Mesodermal cell (in vitro differentiated cells): ENCODE measurements at regions not wholly inside any gene's neighbourhood (a gene's known extent, or its start where the extent isn't known, plus 50 kb on each side); places are given as distances from the start of the nearest gene placed in this dataset.

ENCODE experiments used
- H3K27ac ChIP-seq: 2 replicates; pipeline ENCODE4 v1.7.0; 2013; ENCODE audit warnings: mild to moderate bottlenecking, low read depth, low read length, moderate library complexity; ENCODE audit not compliant: severe bottlenecking
- H3K36me3 ChIP-seq: 2 replicates; pipeline ENCODE4 v1.7.1; 2013; ENCODE audit warnings: mild to moderate bottlenecking, low read length, moderate library complexity; ENCODE audit not compliant: control insufficient read depth, insufficient read depth
- H3K4me1 ChIP-seq: one replicate; pipeline ENCODE4 v1.7.1; 2013; ENCODE audit warnings: mild to moderate bottlenecking, low read length; ENCODE audit not compliant: insufficient read depth, control insufficient read depth, poor library complexity, severe bottlenecking
- H3K4me3 ChIP-seq: 2 replicates; pipeline ENCODE4 v1.7.0; 2013; ENCODE audit warnings: low read length, control low read depth, mild to moderate bottlenecking; ENCODE audit not compliant: insufficient read depth, poor library complexity, severe bottlenecking; ENCODE audit errors: extremely low read depth
- H3K9me3 ChIP-seq: 2 replicates; pipeline ENCODE4 v1.7.1; 2013; ENCODE audit warnings: mild to moderate bottlenecking, low read length, moderate library complexity; ENCODE audit not compliant: control insufficient read depth
- WGBS, 2 experiments: methylation state at CpG; one replicate each; pipeline ENCODE4 v1.1.5; 2013; ENCODE audit warnings: missing lambda C conversion rate in 2 of 2; ENCODE audit not compliant: insufficient coverage in 2 of 2; 5-methylcytosine and 5-hydroxymethylcytosine counted together

DNA sequence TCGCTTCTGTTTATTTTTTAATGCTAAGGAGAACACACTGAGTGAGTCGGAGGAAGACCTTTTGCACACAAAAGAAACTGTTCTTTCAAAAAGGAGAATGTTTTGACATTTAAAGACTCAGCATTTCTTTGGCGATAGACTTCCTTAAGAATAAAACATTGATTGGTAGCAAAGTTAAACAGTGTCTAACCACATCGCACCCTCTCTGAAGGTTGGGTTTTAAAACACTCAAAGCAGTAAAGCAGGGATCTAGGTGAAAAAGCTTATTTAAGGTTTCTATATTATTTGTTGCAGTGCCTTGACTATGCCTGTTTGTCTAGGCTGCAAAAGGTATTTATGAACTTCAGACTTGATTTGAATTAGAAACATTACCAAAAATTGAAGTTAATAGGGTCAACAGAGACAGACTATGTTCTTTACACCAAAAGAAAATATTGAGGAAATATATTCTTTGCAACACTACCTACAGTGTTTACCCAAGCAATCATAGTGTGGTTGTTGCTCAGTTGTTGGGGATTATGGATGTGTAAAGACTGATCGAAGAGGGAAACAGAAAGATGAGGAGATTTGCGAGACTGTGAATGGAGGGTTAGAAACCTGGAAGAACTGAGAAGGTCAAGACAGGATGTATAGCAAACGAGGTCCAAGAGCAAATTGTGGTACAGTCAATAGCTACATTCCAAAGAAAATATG lies 297.8 kb upstream of the SLC39A10 start:
- whole genome bisulfite sequencing, 2 experiments = 92 to 100% methylated on average over 2 of the region's 7 CpGs

GRCh38 chr2:195356920-195357440 lies 300.0 kb upstream of the SLC39A10 start:
- H3K36me3 ChIP-seq = no peaks in the 10 kb centered on the region
- H3K4me1 ChIP-seq = no peaks in the 10 kb centered on the region
- WGBS, 2 experiments = 87 to 94% methylated on average over 3 of the region's 4 CpGs
- no peaks in the 10 kb centered on the region for H3K9me3 ChIP-seq
- H3K4me3 ChIP-seq = no peak overlapping the region
- no peak overlapping the region for H3K27ac ChIP-seq

More for the DNA sequence above, 297.8 kb upstream of the SLC39A10 start:
- no peaks in the 10 kb centered on the region for H3K36me3 ChIP-seq
- no peaks in the 10 kb centered on the region for H3K4me1 ChIP-seq
- no peaks in the 10 kb centered on the region for H3K9me3 ChIP-seq
- H3K27ac ChIP-seq = no peak overlapping the region
- no peak overlapping the region for H3K4me3 ChIP-seq

DNA sequence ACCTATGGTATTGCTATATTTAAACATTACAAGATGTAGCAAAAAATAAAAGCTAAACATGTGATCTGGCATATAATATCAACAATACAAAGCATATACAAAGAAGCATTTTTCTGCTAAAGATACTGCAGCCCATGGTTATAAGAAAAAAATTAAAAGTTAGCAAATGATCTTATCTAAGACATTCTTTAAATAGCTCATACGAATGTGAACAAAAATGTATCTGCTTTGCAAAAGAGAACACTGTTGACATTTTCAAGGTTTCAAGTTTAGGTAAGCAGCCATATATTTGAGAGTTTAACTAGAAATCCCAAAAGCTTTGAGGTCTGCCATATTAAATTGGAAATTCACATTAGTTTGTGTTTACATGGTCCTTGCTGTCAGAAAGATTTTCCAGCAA lies 301.0 kb upstream of the SLC39A10 start:
- 92% methylated on average over 1 of the region's 1 CpG; no CpG with 5 or more reads in 1 of the 2 experiments for WGBS, 2 experiments
- no peaks in the 10 kb centered on the region for H3K36me3 ChIP-seq
- H3K9me3 ChIP-seq = no peaks in the 10 kb centered on the region
- no peaks in the 10 kb centered on the region for H3K4me1 ChIP-seq
- no peak overlapping the region for H3K4me3 ChIP-seq
- H3K27ac ChIP-seq = no peak overlapping the region

- 57 to 71% methylated on average over 2 to 3 of the region's 5 CpGs for WGBS, 2 experiments
- no peaks in the 10 kb centered on the region for H3K9me3 ChIP-seq
These were observed 304.4 kb upstream of the SLC39A10 start for GRCh38 chr2:195352581-195352980.

DNA sequence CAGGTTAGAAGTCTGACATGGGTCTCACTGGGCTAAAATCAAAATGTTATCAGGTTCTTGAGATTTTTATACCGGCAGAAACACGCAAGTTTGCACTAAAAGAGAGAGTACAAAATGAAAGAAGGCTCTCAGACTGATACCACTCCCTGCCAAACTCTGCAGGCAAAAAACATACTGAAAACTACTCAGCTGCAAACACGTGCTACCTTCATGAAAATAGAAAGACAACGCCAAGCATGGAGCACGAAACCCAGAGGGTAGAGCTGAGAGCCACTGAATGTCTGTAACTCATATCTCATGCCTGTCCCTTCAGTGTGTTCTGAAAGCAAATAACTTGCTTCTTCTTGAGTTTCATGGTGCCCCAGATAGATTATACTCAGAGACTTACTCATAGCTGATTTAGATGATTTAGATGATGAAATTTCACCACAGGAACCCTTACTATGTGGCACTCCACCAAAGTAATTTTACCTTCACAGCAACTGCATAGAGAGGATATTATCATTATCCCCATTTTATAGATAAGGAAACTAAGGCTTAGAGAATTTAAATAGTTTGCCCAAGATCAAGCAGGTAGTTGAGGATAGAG lies 313.0 kb upstream of the SLC39A10 start:
- WGBS, 2 experiments = 50 to 76% methylated on average over 2 to 5 of the region's 5 CpGs
- Histone ChIP-seq H3K9me3 (no peaks in the 10 kb centered on the region), H3K4me3 (no peak overlapping the region), H3K27ac (no peak overlapping the region), H3K4me1 (no peaks in the 10 kb centered on the region), H3K36me3 (no peaks in the 10 kb centered on the region)

More at GRCh38 chr2:195352581-195352980, 304.4 kb upstream of the SLC39A10 start:
- Histone ChIP-seq H3K36me3 (no peaks in the 10 kb centered on the region), H3K27ac (no peak overlapping the region), H3K4me3 (no peak overlapping the region), H3K4me1 (no peaks in the 10 kb centered on the region)

GRCh38 chr2:195343540-195343939 lies 313.5 kb upstream of the SLC39A10 start:
- H3K9me3 ChIP-seq = no peaks in the 10 kb centered on the region
- WGBS, 2 experiments = 70 to 93% methylated on average over 2 of the region's 2 CpGs
- H3K4me1 ChIP-seq = no peaks in the 10 kb centered on the region

DNA sequence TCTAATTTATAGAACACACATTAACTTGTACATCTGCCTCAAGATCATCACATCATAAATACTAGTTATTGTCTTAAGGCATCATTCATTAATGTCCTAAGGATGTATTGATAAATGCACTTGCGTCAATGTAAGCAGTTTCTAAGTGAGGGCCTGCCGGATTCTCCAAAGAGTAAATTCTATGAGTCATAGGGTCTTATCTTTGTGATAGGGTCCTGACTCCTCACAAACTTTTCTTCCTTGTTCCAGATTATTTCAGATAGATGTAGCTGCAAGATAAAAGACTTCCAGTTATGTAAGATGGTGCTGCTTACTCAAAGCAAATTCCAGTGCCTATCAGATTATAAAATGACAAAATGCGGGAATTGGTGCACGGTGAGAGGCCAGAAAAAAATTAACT lies 315.0 kb upstream of the SLC39A10 start:
- Histone ChIP-seq H3K27ac (no peak overlapping the region), H3K4me1 (no peaks in the 10 kb centered on the region), H3K9me3 (no peaks in the 10 kb centered on the region), H3K36me3 (no peaks in the 10 kb centered on the region), H3K4me3 (no peak overlapping the region)
- WGBS, 2 experiments = 82 to 94% methylated on average over 3 to 4 of the region's 4 CpGs

More at GRCh38 chr2:195343540-195343939, 313.5 kb upstream of the SLC39A10 start:
- H3K36me3 ChIP-seq = no peaks in the 10 kb centered on the region
- H3K27ac ChIP-seq = no peak overlapping the region
- H3K4me3 ChIP-seq = no peak overlapping the region

DNA sequence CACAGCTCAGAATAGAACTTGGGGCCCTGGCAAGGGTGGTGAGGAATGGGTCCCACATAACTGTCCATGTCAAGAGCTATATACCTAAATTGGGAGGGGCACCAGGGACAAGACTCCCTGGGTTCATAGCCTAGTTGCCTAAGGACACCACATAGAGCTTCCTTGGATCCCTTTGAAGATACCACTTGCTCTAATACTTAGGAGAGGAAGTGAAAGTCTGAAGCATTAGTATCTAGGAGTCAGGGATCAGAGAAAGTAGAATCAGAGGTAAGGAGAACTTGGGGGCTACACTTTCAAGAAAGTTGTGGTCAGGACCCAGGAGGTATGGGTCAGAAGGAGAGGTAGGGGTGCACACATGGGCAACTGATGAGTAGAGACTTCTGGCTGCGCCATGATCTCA lies 318.2 kb upstream of the SLC39A10 start:
- Histone ChIP-seq H3K4me1 (no peaks in the 10 kb centered on the region), H3K36me3 (no peaks in the 10 kb centered on the region), H3K4me3 (no peak overlapping the region), H3K27ac (no peak overlapping the region), H3K9me3 (no peaks in the 10 kb centered on the region)
- WGBS, 2 experiments = 75% methylated on average over 1 of the region's 1 CpG; no CpG with 5 or more reads in 1 of the 2 experiments

DNA sequence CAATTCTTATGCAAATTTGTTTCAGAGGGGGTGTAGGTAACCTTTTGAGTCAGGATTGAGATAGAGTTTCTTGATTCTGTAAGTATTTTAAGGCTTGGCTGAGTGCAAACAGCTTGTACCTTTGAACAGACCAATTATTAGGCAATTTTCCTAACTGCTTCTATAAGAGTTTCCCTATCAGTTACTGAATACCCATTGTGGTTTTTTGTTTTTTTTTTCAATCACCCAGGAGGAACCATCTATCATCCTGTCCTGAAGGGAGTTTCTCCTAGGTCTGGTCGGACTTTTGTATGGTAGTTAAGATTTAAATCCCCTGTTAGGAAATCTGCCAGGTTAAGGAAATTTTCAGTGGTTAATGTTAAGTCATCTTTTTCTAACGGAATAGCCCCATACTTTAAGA lies 319.4 kb upstream of the SLC39A10 start:
- Histone ChIP-seq H3K9me3 (no peaks in the 10 kb centered on the region), H3K36me3 (no peaks in the 10 kb centered on the region), H3K27ac (no peak overlapping the region), H3K4me3 (no peak overlapping the region), H3K4me1 (no peaks in the 10 kb centered on the region)
- WGBS, 2 experiments = 80% methylated on average over 2 of the region's 2 CpGs; no CpG with 5 or more reads in 1 of the 2 experiments

DNA sequence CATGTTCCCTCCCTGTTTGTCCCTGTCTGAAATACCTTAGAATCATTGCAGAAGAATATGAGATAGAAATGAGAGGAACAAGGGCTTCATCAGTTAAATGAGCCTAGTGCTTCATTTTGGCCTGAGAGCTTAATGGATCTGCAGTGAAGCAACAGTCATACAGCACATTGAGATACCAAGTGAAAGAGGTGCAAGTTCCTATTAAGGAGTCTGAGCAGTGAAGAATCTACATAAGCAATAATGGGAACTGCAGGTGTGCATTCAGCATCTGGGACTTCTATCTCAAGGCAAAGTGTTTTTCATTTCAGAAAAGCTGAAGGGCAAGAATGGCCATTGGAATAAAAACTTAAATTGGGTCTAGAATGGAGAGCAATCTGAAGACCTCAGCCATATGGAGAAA lies 323.2 kb upstream of the SLC39A10 start:
- Histone ChIP-seq H3K4me1 (no peaks in the 10 kb centered on the region), H3K36me3 (no peaks in the 10 kb centered on the region), H3K4me3 (no peak overlapping the region), H3K27ac (no peak overlapping the region), H3K9me3 (no peaks in the 10 kb centered on the region)

DNA sequence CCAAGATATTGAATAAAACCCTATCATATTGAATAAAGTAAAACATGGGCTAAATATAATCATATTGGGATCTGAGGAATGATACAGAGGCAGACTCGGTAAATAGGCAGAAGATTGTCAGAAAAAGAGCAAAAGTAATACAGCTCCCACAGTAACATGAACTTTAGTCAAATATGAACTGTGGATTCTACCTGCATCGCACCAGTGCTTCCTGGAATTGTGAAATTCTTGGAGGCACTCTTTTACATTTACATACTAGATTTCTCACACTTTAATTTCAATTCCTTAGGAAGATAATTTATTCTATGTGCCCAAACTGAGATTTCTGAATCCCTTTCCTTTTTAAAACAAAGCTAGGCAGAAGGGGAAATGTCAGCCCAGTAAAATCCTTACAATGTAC lies 325.1 kb upstream of the SLC39A10 start:
- Histone ChIP-seq H3K36me3 (no peaks in the 10 kb centered on the region), H3K9me3 (no peaks in the 10 kb centered on the region), H3K4me3 (no peak overlapping the region), H3K4me1 (no peaks in the 10 kb centered on the region), H3K27ac (no peak overlapping the region)
- 100% methylated on average over 1 to 2 of the region's 2 CpGs for WGBS, 2 experiments
